ENCODE measurements at regions not wholly inside any gene's neighbourhood (a gene's known extent, or its start where the extent isn't known, plus 50 kb on each side); places are given as distances from the start of the nearest gene placed in this dataset.
"Not testable (repeated sequence)": the region's sequence is repeated elsewhere in the genome, so short reads cannot be mapped to it uniquely, and the experiment has no call there.

GRCh38 chr2:118755384-118755783, 92.1 kb downstream of the EN1 start:
- Histone ChIP-seq H3K4me3 (ENCODE audit: insufficient read length, low read depth) (no peak overlapping the region), H3K9me3 (ENCODE audit: insufficient read depth, low read length) (no peaks in the 10 kb centered on the region), H3K4me1 (ENCODE audit: insufficient read depth, insufficient read length) (peaks cover 5% of the 10 kb centered on the region), H3K27me3 (ENCODE audit: insufficient read depth, insufficient read length) (no peaks in the 10 kb centered on the region), H3K36me3 (ENCODE audit: insufficient read depth, insufficient read length, low read length) (no peaks in the 10 kb centered on the region), H3K9ac (ENCODE audit: insufficient read length, low read depth) (no peak overlapping the region)
- TF ChIP-seq ZNF274 (IDR thresholded peaks at IDR 0.05; ENCODE audit: low read depth, low read length): no peak
- TF ChIP-seq SUZ12 (IDR thresholded peaks at IDR 0.05; ENCODE audit: extremely low read depth, insufficient read depth, insufficient read length): no peak
- no peak for TF ChIP-seq YY1 (IDR thresholded peaks at IDR 0.05; ENCODE audit: insufficient read depth, insufficient read length)
- no peak for DNase-seq (ENCODE audit: low read depth, low spot score)

- Histone ChIP-seq H3K9ac (ENCODE audit: insufficient read length, low read depth) (no peak overlapping the region), H3K9me3 (ENCODE audit: insufficient read depth, low read length) (no peaks in the 10 kb centered on the region), H3K27me3 (ENCODE audit: insufficient read depth, insufficient read length) (no peaks in the 10 kb centered on the region), H3K4me3 (ENCODE audit: insufficient read length, low read depth) (no peak overlapping the region), H3K36me3 (ENCODE audit: insufficient read depth, insufficient read length, low read length) (no peaks in the 10 kb centered on the region), H3K4me1 (ENCODE audit: insufficient read depth, insufficient read length) (peaks cover 5% of the 10 kb centered on the region)
- TF ChIP-seq YY1 (IDR thresholded peaks at IDR 0.05; ENCODE audit: insufficient read depth, insufficient read length) (no peak), ZNF274 (IDR thresholded peaks at IDR 0.05; ENCODE audit: low read depth, low read length) (no peak), SUZ12 (IDR thresholded peaks at IDR 0.05; ENCODE audit: extremely low read depth, insufficient read depth, insufficient read length) (no peak)
- no peak for DNase-seq (ENCODE audit: low read depth, low spot score)
These were observed 94.6 kb downstream of the EN1 start for GRCh38 chr2:118752762-118753429.

GRCh38 chr2:118750959-118751565, 96.4 kb downstream of the EN1 start:
- H3K27me3 ChIP-seq (ENCODE audit: insufficient read depth, insufficient read length): no peaks in the 10 kb centered on the region
- DNase-seq (ENCODE audit: low read depth, low spot score): no peak
- H3K9ac ChIP-seq (ENCODE audit: insufficient read length, low read depth): no peak overlapping the region
- TF ChIP-seq ZNF274 (IDR thresholded peaks at IDR 0.05; ENCODE audit: low read depth, low read length) (no peak), SUZ12 (IDR thresholded peaks at IDR 0.05; ENCODE audit: extremely low read depth, insufficient read depth, insufficient read length) (no peak), YY1 (IDR thresholded peaks at IDR 0.05; ENCODE audit: insufficient read depth, insufficient read length) (no peak)
- no peaks in the 10 kb centered on the region for H3K36me3 ChIP-seq (ENCODE audit: insufficient read depth, insufficient read length, low read length)
- H3K4me1 ChIP-seq (ENCODE audit: insufficient read depth, insufficient read length): peaks cover 5% of the 10 kb centered on the region
- no peak overlapping the region for H3K4me3 ChIP-seq (ENCODE audit: insufficient read length, low read depth)
- peaks cover 5% of the 10 kb centered on the region; the same call in 1 of the 2 replicates for H3K9me3 ChIP-seq (ENCODE audit: insufficient read depth, low read length)

GRCh38 chr2:118748245-118748885, 99.1 kb downstream of the EN1 start:
- no peak for DNase-seq (ENCODE audit: low read depth, low spot score)
- Histone ChIP-seq H3K9me3 (ENCODE audit: insufficient read depth, low read length) (peaks cover 32% of the 10 kb centered on the region), H3K9ac (ENCODE audit: insufficient read length, low read depth) (no peak overlapping the region), H3K36me3 (ENCODE audit: insufficient read depth, insufficient read length, low read length) (no peaks in the 10 kb centered on the region), H3K27me3 (ENCODE audit: insufficient read depth, insufficient read length) (no peaks in the 10 kb centered on the region), H3K4me1 (ENCODE audit: insufficient read depth, insufficient read length) (peaks cover 3% of the 10 kb centered on the region), H3K4me3 (ENCODE audit: insufficient read length, low read depth) (no peak overlapping the region)
- TF ChIP-seq SUZ12 (IDR thresholded peaks at IDR 0.05; ENCODE audit: extremely low read depth, insufficient read depth, insufficient read length): no peak
- no peak for TF ChIP-seq ZNF274 (IDR thresholded peaks at IDR 0.05; ENCODE audit: low read depth, low read length)
- no peak for TF ChIP-seq YY1 (IDR thresholded peaks at IDR 0.05; ENCODE audit: insufficient read depth, insufficient read length)

GRCh38 chr2:118747637-118748036, 99.8 kb downstream of the EN1 start:
- Histone ChIP-seq H3K27me3 (ENCODE audit: insufficient read depth, insufficient read length) (no peaks in the 10 kb centered on the region), H3K4me3 (ENCODE audit: insufficient read length, low read depth) (no peak overlapping the region), H3K9ac (ENCODE audit: insufficient read length, low read depth) (no peak overlapping the region), H3K4me1 (ENCODE audit: insufficient read depth, insufficient read length) (no peaks in the 10 kb centered on the region), H3K9me3 (ENCODE audit: insufficient read depth, low read length) (peaks cover 33% of the 10 kb centered on the region), H3K36me3 (ENCODE audit: insufficient read depth, insufficient read length, low read length) (no peaks in the 10 kb centered on the region)
- no peak for DNase-seq (ENCODE audit: low read depth, low spot score)
- no peak for TF ChIP-seq YY1 (IDR thresholded peaks at IDR 0.05; ENCODE audit: insufficient read depth, insufficient read length)
- TF ChIP-seq SUZ12 (IDR thresholded peaks at IDR 0.05; ENCODE audit: extremely low read depth, insufficient read depth, insufficient read length): no peak
- no peak for TF ChIP-seq ZNF274 (IDR thresholded peaks at IDR 0.05; ENCODE audit: low read depth, low read length)

GRCh38 chr2:118747066-118747465, 100.4 kb downstream of the EN1 start:
- Histone ChIP-seq H3K27me3 (ENCODE audit: insufficient read depth, insufficient read length) (no peaks in the 10 kb centered on the region), H3K9me3 (ENCODE audit: insufficient read depth, low read length) (peaks cover 35% of the 10 kb centered on the region), H3K4me3 (ENCODE audit: insufficient read length, low read depth) (no peak overlapping the region), H3K36me3 (ENCODE audit: insufficient read depth, insufficient read length, low read length) (no peaks in the 10 kb centered on the region), H3K9ac (ENCODE audit: insufficient read length, low read depth) (no peak overlapping the region), H3K4me1 (ENCODE audit: insufficient read depth, insufficient read length) (no peaks in the 10 kb centered on the region)
- no peak for TF ChIP-seq ZNF274 (IDR thresholded peaks at IDR 0.05; ENCODE audit: low read depth, low read length)
- TF ChIP-seq YY1 (IDR thresholded peaks at IDR 0.05; ENCODE audit: insufficient read depth, insufficient read length): no peak
- no peak for TF ChIP-seq SUZ12 (IDR thresholded peaks at IDR 0.05; ENCODE audit: extremely low read depth, insufficient read depth, insufficient read length)
- DNase-seq (ENCODE audit: low read depth, low spot score): no peak

GRCh38 chr2:118744682-118745181, 102.7 kb downstream of the EN1 start:
- not testable (repeated sequence) for H3K4me3 ChIP-seq (ENCODE audit: insufficient read length, low read depth); H3K4me1 ChIP-seq (ENCODE audit: insufficient read depth, insufficient read length); DNase-seq (ENCODE audit: low read depth, low spot score); H3K9ac ChIP-seq (ENCODE audit: insufficient read length, low read depth); H3K27me3 ChIP-seq (ENCODE audit: insufficient read depth, insufficient read length); H3K36me3 ChIP-seq (ENCODE audit: insufficient read depth, insufficient read length, low read length)
- peaks cover 39% of the 10 kb centered on the region for H3K9me3 ChIP-seq (ENCODE audit: insufficient read depth, low read length)

Data from NT2/D1 (cell line).